Right lobe of liver (tissue), 4 donors: ENCODE measurements at regions not wholly inside any gene's neighbourhood (a gene's known extent, or its start where the extent isn't known, plus 50 kb on each side); places are given as distances from the start of the nearest gene placed in this dataset.

ENCODE experiments used
- POLR2A ChIP-seq: fragments of 450-650 bp; IDR thresholded peaks from one replicate; pipeline ENCODE4 v1.6.1; 2017; ENCODE audit warnings: antibody characterized with exemption, mild to moderate bottlenecking
- TF ChIP-seq, protein P1 (sequence below), 4 donors: fragments of 200-600 bp in 3 of 4; fragments of 450-650 bp in 1 of 4; IDR thresholded peaks; one replicate each; pipeline versions ENCODE4 v1.5.1 to v1.8.0; 2016 to 2022; ENCODE audit warnings: antibody characterized with exemption in 4 of 4, mild to moderate bottlenecking in 2 of 4
- donor health status: DM: no; HTN: no; CAD: no.
- donor health status: DM: no; HTN: no; CAD: no.
- donor health status: DM: no; HTN: yes; CAD: no.

DNA sequence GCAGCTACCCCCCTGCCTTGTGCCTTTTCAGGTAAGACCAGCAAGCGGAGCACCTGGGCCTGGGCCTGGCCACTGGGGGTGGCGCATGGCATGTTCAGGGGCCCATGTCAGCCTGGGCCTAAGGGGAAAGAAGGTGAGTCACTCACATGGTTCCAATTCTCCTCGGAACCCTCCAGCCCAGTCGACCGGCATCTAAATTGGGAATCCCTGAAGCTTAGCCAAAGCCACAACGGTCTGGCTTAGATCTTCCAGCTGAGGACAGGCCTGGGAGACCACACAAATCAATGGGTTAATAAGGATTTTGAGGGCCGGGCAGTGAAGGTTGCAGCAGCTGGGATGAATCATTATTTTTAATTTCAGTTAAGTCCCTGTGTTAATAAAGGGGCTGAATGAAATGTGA, 145.1 kb upstream of the SMYD2 start:
- no peak for TF ChIP-seq POLR2A
- TF ChIP-seq, protein P1, sequence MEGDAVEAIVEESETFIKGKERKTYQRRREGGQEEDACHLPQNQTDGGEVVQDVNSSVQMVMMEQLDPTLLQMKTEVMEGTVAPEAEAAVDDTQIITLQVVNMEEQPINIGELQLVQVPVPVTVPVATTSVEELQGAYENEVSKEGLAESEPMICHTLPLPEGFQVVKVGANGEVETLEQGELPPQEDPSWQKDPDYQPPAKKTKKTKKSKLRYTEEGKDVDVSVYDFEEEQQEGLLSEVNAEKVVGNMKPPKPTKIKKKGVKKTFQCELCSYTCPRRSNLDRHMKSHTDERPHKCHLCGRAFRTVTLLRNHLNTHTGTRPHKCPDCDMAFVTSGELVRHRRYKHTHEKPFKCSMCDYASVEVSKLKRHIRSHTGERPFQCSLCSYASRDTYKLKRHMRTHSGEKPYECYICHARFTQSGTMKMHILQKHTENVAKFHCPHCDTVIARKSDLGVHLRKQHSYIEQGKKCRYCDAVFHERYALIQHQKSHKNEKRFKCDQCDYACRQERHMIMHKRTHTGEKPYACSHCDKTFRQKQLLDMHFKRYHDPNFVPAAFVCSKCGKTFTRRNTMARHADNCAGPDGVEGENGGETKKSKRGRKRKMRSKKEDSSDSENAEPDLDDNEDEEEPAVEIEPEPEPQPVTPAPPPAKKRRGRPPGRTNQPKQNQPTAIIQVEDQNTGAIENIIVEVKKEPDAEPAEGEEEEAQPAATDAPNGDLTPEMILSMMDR (IDR thresholded peaks at IDR 0.05): no peak
